ENCODE measurements at regions not wholly inside any gene's neighbourhood (a gene's known extent, or its start where the extent isn't known, plus 50 kb on each side); places are given as distances from the start of the nearest gene placed in this dataset.

DNA sequence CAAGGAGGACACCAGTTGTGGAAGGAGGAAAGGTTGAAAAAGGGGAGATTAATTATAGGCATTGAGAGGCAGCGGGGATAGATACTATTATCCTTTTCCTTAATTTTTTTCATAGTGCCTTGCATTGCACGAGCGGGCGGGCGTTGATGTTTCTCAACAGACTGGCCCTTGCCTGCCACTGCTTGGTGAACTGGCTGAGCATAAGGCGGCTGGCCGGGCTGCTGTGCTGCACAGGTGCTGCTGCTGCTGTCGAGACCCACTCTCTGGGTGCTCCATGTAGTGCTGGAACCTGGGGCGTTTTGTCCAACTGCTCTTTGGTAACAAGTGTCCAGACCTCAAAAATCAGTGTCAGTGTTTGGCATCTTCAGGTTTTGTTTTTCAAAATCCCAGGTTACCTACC, 83.3 kb upstream of the PAQR3 start:
- TF ChIP-seq EZH2phosphoT487 (IDR thresholded peaks at IDR 0.05): no peak
- TF ChIP-seq, protein P1, sequence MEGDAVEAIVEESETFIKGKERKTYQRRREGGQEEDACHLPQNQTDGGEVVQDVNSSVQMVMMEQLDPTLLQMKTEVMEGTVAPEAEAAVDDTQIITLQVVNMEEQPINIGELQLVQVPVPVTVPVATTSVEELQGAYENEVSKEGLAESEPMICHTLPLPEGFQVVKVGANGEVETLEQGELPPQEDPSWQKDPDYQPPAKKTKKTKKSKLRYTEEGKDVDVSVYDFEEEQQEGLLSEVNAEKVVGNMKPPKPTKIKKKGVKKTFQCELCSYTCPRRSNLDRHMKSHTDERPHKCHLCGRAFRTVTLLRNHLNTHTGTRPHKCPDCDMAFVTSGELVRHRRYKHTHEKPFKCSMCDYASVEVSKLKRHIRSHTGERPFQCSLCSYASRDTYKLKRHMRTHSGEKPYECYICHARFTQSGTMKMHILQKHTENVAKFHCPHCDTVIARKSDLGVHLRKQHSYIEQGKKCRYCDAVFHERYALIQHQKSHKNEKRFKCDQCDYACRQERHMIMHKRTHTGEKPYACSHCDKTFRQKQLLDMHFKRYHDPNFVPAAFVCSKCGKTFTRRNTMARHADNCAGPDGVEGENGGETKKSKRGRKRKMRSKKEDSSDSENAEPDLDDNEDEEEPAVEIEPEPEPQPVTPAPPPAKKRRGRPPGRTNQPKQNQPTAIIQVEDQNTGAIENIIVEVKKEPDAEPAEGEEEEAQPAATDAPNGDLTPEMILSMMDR (IDR thresholded peaks at IDR 0.05): no peak

Data from neural progenitor cell (in vitro differentiated cells).